ENCODE measurements at regions not wholly inside any gene's neighbourhood (a gene's known extent, or its start where the extent isn't known, plus 50 kb on each side); places are given as distances from the start of the nearest gene placed in this dataset.

DNA sequence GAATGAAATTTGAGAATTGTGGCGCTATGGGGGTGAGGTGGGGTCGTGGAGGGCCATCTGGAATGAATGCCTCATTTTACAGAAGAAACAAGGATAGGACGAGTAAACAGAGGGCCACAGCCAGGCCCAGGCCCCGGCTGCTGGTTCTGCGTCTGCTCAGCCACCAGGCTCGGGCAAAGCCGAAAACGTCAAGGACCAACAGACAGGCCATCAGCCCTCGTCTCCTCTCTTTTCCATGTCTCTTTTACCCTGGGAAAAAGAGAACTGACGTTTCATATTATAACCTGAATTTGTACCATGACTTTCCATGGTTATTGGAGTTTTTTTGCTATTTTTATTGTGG lies 212.4 kb upstream of the ARID1B start:
- in situ Hi-C loops (cut with MboI; ENCODE audit: low sequenced_read_pairs), result no loop called here

- in situ Hi-C loops (cut with MboI; ENCODE audit: low sequenced_read_pairs), result no loop called here
Observed at GRCh38 chr6:156564127-156564806, 212.9 kb upstream of the ARID1B start.

GRCh38 chr6:156563714-156564113 lies 213.5 kb upstream of the ARID1B start:
- in situ Hi-C loops (cut with MboI; ENCODE audit: low sequenced_read_pairs), result no loop called here

- in situ Hi-C loops (cut with MboI; ENCODE audit: low sequenced_read_pairs), result no loop called here
Observed at GRCh38 chr6:156562636-156563035, 214.5 kb upstream of the ARID1B start.

- in situ Hi-C loops (cut with MboI; ENCODE audit: low sequenced_read_pairs), result no loop called here
Observed at GRCh38 chr6:156562019-156562418, 215.2 kb upstream of the ARID1B start.

DNA sequence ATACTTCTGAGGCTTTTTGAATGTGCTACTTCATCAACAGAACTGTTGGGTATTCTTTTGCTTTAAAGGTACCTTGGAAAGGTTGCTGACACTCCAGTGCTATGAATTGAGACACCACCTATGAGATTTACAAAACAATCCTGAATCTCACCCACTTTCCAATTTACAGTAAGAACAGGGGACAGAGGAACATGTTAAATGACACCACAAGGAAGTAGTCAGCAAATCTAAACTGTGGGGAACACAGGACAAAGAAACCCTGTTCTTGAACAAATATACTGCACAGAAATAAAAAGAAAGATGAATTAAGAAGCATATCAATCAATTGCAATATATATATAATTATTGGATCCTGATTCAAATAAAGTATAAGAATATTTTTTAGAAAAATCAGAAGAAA lies 216.7 kb upstream of the ARID1B start:
- in situ Hi-C loops (cut with MboI; ENCODE audit: low sequenced_read_pairs), result no loop called here

- in situ Hi-C loops (cut with MboI; ENCODE audit: low sequenced_read_pairs), result no loop called here
Observed at GRCh38 chr6:156559162-156559690, 218.0 kb upstream of the ARID1B start.

DNA sequence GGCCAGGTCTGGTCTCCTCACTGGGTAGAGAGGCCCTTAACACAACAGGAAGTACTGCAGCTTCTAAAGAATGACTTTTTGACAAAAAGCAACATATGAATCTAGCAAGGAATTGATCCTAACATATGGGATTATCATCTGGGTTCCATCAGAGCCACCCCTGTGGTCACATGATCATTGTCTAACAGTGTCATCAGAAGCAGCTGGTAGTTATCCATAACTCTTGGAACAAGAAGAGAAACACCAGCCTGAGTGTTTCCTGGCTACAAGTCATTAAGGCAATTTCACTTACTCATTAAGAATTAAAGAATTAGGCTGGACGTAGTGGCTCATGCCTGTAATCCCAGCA lies 219.3 kb upstream of the ARID1B start:
- in situ Hi-C loops (cut with MboI; ENCODE audit: low sequenced_read_pairs), result no loop called here

GRCh38 chr6:156557251-156557910 lies 219.8 kb upstream of the ARID1B start:
- in situ Hi-C loops (cut with MboI; ENCODE audit: low sequenced_read_pairs), result no loop called here

DNA sequence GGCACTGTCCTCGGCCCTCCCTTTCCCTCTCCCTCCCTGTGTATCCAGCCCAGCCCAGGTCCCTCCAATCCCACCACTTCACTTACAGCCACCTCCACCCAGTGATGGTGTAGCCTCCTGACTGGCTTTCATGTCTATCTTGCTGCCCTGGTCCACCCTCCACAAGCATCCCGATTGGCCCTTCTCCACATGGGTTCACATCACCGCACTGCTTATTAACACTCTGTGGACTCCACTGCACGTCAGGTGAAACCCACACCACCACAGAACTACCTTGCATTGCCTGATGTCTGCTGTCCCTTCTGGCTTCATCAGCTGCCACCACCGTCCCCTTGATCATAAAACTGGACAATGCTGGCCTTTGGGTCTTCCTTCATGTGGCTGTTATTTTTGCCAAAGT lies 220.4 kb upstream of the ARID1B start:
- in situ Hi-C loops (cut with MboI; ENCODE audit: low sequenced_read_pairs), result no loop called here

GRCh38 chr6:156555116-156555515 lies 222.1 kb upstream of the ARID1B start:
- in situ Hi-C loops (cut with MboI; ENCODE audit: low sequenced_read_pairs), result no loop called here

- in situ Hi-C loops (cut with MboI; ENCODE audit: low sequenced_read_pairs), result no loop called here
Observed at GRCh38 chr6:156554160-156554559, 223.0 kb upstream of the ARID1B start.

GRCh38 chr6:156552849-156553248 lies 224.3 kb upstream of the ARID1B start:
- in situ Hi-C loops (cut with MboI; ENCODE audit: low sequenced_read_pairs), result no loop called here

GRCh38 chr6:156550949-156551348 lies 226.2 kb upstream of the ARID1B start:
- in situ Hi-C loops (cut with MboI; ENCODE audit: low sequenced_read_pairs), result no loop called here

DNA sequence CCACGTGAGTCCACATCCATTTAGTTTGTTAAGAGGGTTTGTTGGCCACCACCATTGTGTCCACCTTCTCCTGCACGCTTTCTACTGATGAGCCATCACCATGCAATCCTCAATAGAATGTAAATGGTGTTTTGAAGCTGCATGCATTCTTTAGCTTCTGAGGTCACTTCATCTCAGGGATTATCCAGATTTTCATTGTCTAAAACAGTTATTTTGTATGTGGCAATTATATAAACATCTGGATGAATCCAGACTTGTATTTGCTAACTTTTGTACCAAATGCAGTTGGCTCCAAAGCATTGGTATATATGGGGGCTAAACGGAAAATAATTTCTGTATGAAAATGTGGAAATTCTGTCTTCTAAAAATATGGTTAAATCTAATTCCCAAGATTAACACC lies 231.2 kb upstream of the ARID1B start:
- in situ Hi-C loops (cut with MboI; ENCODE audit: low sequenced_read_pairs), result no loop called here

- in situ Hi-C loops (cut with MboI; ENCODE audit: low sequenced_read_pairs), result no loop called here
Observed at GRCh38 chr6:156545021-156545420, 232.2 kb upstream of the ARID1B start.

GRCh38 chr6:156544046-156544445 lies 233.1 kb upstream of the ARID1B start:
- in situ Hi-C loops (cut with MboI; ENCODE audit: low sequenced_read_pairs), result no loop called here

DNA sequence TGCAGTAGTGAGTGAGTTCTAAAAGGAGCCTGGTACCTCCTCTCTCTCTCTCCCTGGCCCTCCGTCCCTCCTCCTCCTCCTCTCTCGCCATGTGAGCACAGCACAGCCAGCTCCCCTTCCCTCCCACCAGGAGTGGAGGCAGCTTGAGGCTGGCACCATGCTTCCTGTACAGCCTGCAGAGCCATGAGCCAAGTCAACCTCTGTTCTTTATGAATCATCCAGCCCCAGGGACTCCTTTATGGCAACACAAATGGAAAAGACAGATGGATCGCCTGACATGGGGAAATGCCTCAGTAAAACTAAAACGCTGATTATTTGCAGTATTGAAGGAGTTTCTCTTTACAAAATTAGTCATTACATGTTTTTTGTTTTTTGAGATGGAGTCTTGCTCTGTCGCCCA lies 233.7 kb upstream of the ARID1B start:
- in situ Hi-C loops (cut with MboI; ENCODE audit: low sequenced_read_pairs), result no loop called here

GRCh38 chr6:156538875-156539660 lies 238.1 kb upstream of the ARID1B start:
- in situ Hi-C loops (cut with MboI; ENCODE audit: low sequenced_read_pairs), result no loop called here

- in situ Hi-C loops (cut with MboI; ENCODE audit: low sequenced_read_pairs), result no loop called here
Observed at GRCh38 chr6:156534594-156534993, 242.6 kb upstream of the ARID1B start.

DNA sequence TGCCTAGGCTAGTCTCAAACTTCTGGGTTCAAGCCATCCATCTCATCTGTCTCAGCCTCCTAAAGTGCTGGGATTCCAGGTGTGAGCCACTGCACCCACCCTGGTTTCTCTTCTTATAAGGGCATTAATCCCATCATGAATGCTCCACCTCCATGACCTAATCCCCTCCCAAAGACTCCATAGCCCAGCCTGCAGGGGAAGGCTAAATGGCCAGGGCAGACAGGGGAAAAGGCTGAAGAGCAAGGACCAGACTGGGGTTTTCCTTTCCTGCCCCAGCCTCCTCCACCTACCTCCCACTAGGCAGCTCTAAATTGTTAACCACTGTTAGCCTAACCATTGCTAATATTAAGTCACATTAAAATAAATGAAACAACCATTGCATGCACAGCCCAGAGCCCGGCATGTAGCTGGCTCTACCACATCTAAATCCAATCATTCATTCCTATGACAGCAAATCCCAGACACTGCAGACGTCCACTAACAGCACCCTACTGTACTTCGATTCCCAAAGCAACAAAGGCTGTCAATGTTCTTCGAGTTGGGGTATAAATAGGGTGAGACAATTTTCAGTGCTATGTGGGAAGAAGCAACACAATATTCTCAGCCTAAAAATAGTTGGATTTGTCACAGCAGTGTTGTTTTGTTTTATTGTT lies 243.2 kb upstream of the ARID1B start:
- in situ Hi-C loops (cut with MboI; ENCODE audit: low sequenced_read_pairs), result no loop called here
